WTC11 (cell line): ENCODE measurements at regions not wholly inside any gene's neighbourhood (a gene's known extent, or its start where the extent isn't known, plus 50 kb on each side); places are given as distances from the start of the nearest gene placed in this dataset.

Experiments
- MLX ChIP-seq: sonication (generic); formaldehyde crosslinking; IDR thresholded peaks from 2 replicates; pipeline ENCODE4 v1.8.1; 2023; ENCODE audit warnings: mild to moderate bottlenecking, missing genetic modification reagents, moderate library complexity
- MXD4 ChIP-seq: fragments of 250-450 bp; sonication (Bioruptor Pico); IDR thresholded peaks from 2 replicates; pipeline ENCODE4 v1.8.0; 2021; ENCODE audit warnings: mild to moderate bottlenecking, moderate library complexity, borderline replicate concordance
- TCF7 ChIP-seq: sonication (generic); formaldehyde crosslinking; IDR thresholded peaks from 2 replicates; pipeline ENCODE4 v1.8.0; 2022; ENCODE audit warnings: mild to moderate bottlenecking, low read depth, missing genetic modification reagents, moderate library complexity
- ZSCAN18 ChIP-seq: fragments of 250-450 bp; sonication (Bioruptor Pico); IDR thresholded peaks from 2 replicates; pipeline ENCODE4 v2.1.2; 2022; ENCODE audit warnings: mild to moderate bottlenecking, moderate library complexity

- TF ChIP-seq ZSCAN18 (CRISPR knock-in tag) (no peak), MXD4 (CRISPR knock-in tag) (no peak), TCF7 (CRISPR knock-in tag) (no peak), MLX (no peak)
Measured at GRCh38 chr2:189369566-189369965, 71.7 kb upstream of the WDR75 start.
